Glutamatergic neuron (in vitro differentiated cells): ENCODE measurements at regions not wholly inside any gene's neighbourhood (a gene's known extent, or its start where the extent isn't known, plus 50 kb on each side); places are given as distances from the start of the nearest gene placed in this dataset.
"Not testable (repeated sequence)": the region's sequence is repeated elsewhere in the genome, so short reads cannot be mapped to it uniquely, and the experiment has no call there.

Source experiments
- DNase-seq: peaks from one replicate; pipeline ENCODE4 v3.0.0; 2022
- H3K27ac Mint-ChIP-seq: one replicate; pipeline ENCODE4 v1.8.0; 2020; ENCODE audit warnings: mild to moderate bottlenecking, mixed read lengths, inconsistent platforms; ENCODE audit not compliant: unreplicated experiment
- H3K27me3 Mint-ChIP-seq: one replicate; pipeline ENCODE4 v1.8.0; 2020; ENCODE audit warnings: mild to moderate bottlenecking, moderate library complexity, mixed read lengths, inconsistent platforms; ENCODE audit not compliant: unreplicated experiment
- H3K36me3 Mint-ChIP-seq: one replicate; pipeline ENCODE4 v1.8.0; 2020; ENCODE audit warnings: mild to moderate bottlenecking, mixed read lengths, inconsistent platforms; ENCODE audit not compliant: unreplicated experiment
- H3K4me1 Mint-ChIP-seq: one replicate; pipeline ENCODE4 v1.8.0; 2020; ENCODE audit warnings: mild to moderate bottlenecking, low read depth, mixed read lengths, inconsistent platforms; ENCODE audit not compliant: unreplicated experiment
- H3K4me3 Mint-ChIP-seq: one replicate; pipeline ENCODE4 v1.8.0; 2020; ENCODE audit warnings: mild to moderate bottlenecking, mixed read lengths, inconsistent platforms; ENCODE audit not compliant: unreplicated experiment
- H3K9me3 Mint-ChIP-seq: one replicate; pipeline ENCODE4 v1.8.0; 2020; ENCODE audit warnings: mild to moderate bottlenecking, moderate library complexity, mixed read lengths, inconsistent platforms; ENCODE audit not compliant: unreplicated experiment
- TF ChIP-seq, protein P1 (sequence below): fragments of 200-600 bp; sonication (generic); IDR thresholded peaks from one replicate; pipeline ENCODE4 v1.5.0; 2021; ENCODE audit not compliant: partially characterized antibody, unreplicated experiment

- Mint-ChIP-seq H3K4me1 (peaks cover 22% of the 10 kb centered on the region), H3K27me3 (peaks cover 8% of the 10 kb centered on the region), H3K36me3 (no peaks in the 10 kb centered on the region), H3K4me3 (peak overlapping the region; percentile 55), H3K27ac (peak overlapping the region; percentile 78), H3K9me3 (peaks cover 9% of the 10 kb centered on the region)
- peak; percentile 83 for DNase-seq
- TF ChIP-seq, protein P1, sequence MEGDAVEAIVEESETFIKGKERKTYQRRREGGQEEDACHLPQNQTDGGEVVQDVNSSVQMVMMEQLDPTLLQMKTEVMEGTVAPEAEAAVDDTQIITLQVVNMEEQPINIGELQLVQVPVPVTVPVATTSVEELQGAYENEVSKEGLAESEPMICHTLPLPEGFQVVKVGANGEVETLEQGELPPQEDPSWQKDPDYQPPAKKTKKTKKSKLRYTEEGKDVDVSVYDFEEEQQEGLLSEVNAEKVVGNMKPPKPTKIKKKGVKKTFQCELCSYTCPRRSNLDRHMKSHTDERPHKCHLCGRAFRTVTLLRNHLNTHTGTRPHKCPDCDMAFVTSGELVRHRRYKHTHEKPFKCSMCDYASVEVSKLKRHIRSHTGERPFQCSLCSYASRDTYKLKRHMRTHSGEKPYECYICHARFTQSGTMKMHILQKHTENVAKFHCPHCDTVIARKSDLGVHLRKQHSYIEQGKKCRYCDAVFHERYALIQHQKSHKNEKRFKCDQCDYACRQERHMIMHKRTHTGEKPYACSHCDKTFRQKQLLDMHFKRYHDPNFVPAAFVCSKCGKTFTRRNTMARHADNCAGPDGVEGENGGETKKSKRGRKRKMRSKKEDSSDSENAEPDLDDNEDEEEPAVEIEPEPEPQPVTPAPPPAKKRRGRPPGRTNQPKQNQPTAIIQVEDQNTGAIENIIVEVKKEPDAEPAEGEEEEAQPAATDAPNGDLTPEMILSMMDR: no peak
These were observed 117.5 kb upstream of the ID4 start for GRCh38 chr6:19719691-19720128.

DNA sequence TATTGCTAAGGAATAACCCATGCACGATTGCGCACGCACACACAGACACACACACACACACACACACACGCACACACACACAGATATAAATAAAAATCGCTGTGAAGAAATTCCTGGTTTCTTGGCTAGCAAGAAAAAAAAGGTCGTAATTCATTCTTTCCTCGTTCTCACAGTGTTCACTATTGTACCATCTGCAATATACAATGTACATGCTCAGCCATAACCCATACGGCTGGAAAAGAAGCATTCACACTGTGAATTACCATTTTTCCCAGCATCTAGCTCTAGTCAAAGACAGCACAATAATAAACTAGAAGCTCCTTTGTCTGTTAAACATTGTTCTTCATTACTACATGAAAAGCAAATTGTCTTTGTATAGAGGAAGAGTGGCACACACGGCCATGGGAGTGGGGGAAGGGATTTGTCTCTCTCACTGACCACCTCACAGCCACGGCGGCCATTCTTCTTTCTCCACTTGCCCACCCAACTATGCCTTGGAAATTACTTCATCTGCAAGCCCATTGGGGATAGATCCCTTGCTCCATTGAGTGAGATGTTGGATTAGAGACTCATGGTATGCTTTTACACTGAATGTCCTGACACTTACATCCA is 115.3 kb upstream of the ID4 start:
- no peak for DNase-seq
- Mint-ChIP-seq H3K36me3 (no peaks in the 10 kb centered on the region), H3K9me3 (peaks cover 9% of the 10 kb centered on the region), H3K4me1 (peaks cover 16% of the 10 kb centered on the region), H3K27me3 (peaks cover 8% of the 10 kb centered on the region), H3K27ac (no peak overlapping the region), H3K4me3 (no peak overlapping the region)
- TF ChIP-seq, protein P1: no peak

- TF ChIP-seq, protein P1: no peak
- peaks cover 16% of the 10 kb centered on the region for H3K4me1 Mint-ChIP-seq
- H3K27me3 Mint-ChIP-seq: peaks cover 8% of the 10 kb centered on the region
- no peaks in the 10 kb centered on the region for H3K36me3 Mint-ChIP-seq
- DNase-seq: no peak
- no peak overlapping the region for H3K27ac Mint-ChIP-seq
- H3K9me3 Mint-ChIP-seq: peaks cover 9% of the 10 kb centered on the region
- H3K4me3 Mint-ChIP-seq: no peak overlapping the region
These were observed 114.2 kb upstream of the ID4 start for GRCh38 chr6:19722999-19723398.

GRCh38 chr6:19723545-19723944 is 113.6 kb upstream of the ID4 start:
- peaks cover 9% of the 10 kb centered on the region for H3K9me3 Mint-ChIP-seq

DNA sequence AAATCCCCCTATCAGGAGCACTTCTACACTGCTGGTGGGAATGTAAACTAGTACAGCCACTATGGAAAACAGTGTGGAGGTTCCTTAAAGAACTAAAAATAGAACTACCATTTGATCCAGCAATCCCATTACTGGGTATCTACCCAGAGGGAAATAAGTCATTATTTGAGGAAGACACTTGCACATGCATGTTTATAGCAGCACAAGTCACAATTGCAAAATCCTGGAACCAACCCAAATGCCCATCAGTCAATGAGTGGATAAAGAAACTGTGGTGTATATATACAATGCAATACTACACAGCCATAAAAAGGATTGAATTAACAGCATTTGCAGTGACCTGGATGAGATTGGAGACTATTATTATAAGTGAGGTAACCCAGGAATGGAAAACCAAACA is 111.7 kb upstream of the ID4 start:
- H3K4me1 Mint-ChIP-seq, DNase-seq, H3K36me3 Mint-ChIP-seq, H3K27ac Mint-ChIP-seq, H3K9me3 Mint-ChIP-seq, H3K4me3 Mint-ChIP-seq, H3K27me3 Mint-ChIP-seq: not testable (repeated sequence)

More at GRCh38 chr6:19723545-19723944, 113.6 kb upstream of the ID4 start:
- Mint-ChIP-seq H3K27me3 (peaks cover 8% of the 10 kb centered on the region), H3K4me1 (peaks cover 14% of the 10 kb centered on the region), H3K4me3 (no peak overlapping the region), H3K27ac (no peak overlapping the region), H3K36me3 (no peaks in the 10 kb centered on the region)
- TF ChIP-seq, protein P1: no peak
- no peak for DNase-seq
